Ovary (tissue), 3 donors: ENCODE measurements at regions not wholly inside any gene's neighbourhood (a gene's known extent, or its start where the extent isn't known, plus 50 kb on each side); places are given as distances from the start of the nearest gene placed in this dataset.

Source experiments
- CTCF ChIP-seq, 3 donors: fragments of 450-650 bp in 2 of 3; fragments of 200-600 bp in 1 of 3; IDR thresholded peaks; one replicate each; pipeline versions ENCODE4 v1.5.1 to v1.8.0; 2016 to 2022; ENCODE audit warnings: antibody characterized with exemption in 3 of 3, mild to moderate bottlenecking in 1 of 3
- EP300 ChIP-seq: sonication (generic); formaldehyde crosslinking; IDR thresholded peaks from one replicate; pipeline ENCODE4 v1.6.1; 2017; ENCODE audit warnings: antibody characterized with exemption
- POLR2A ChIP-seq: fragments of 450-650 bp; IDR thresholded peaks from one replicate; pipeline ENCODE4 v1.6.1; 2017; ENCODE audit warnings: antibody characterized with exemption, mild to moderate bottlenecking, moderate library complexity
- donor health status: DM: no; HTN: no; CAD: no.

- no peak for TF ChIP-seq CTCF (IDR thresholded peaks at IDR 0.05)
- no peak for TF ChIP-seq POLR2A
- no peak for TF ChIP-seq EP300
Measured at GRCh38 chr16:51245658-51245995, 94.6 kb upstream of the SALL1 start.
